Subcutaneous abdominal adipose tissue (tissue), 5 donors: ENCODE measurements at regions not wholly inside any gene's neighbourhood (a gene's known extent, or its start where the extent isn't known, plus 50 kb on each side); places are given as distances from the start of the nearest gene placed in this dataset.
"Not testable (repeated sequence)": the region's sequence is repeated elsewhere in the genome, so short reads cannot be mapped to it uniquely, and the experiment has no call there.

Experiments
- H3K27ac ChIP-seq: one replicate; pipeline ENCODE4 v1.7.0; 2013; ENCODE audit warnings: low read depth, mild to moderate bottlenecking, inconsistent platforms, low read length, moderate library complexity
- H3K27me3 ChIP-seq, 5 donors: one replicate each; pipeline ENCODE4 v1.7.0; 2013; ENCODE audit warnings: low read length in 5 of 5, inconsistent platforms in 1 of 5; ENCODE audit not compliant: control insufficient read depth in 5 of 5, insufficient read depth in 4 of 5
- H3K36me3 ChIP-seq, 5 donors: one replicate each; pipeline ENCODE4 v1.7.0; 2013; ENCODE audit warnings: low read length in 5 of 5; ENCODE audit not compliant: control insufficient read depth in 5 of 5, insufficient read depth in 5 of 5
- H3K4me1 ChIP-seq, 5 donors: one replicate each; pipeline ENCODE4 v1.7.0; 2013; ENCODE audit warnings: low read length in 5 of 5, mild to moderate bottlenecking in 3 of 5, moderate library complexity in 1 of 5; ENCODE audit not compliant: control insufficient read depth in 5 of 5, insufficient read depth in 5 of 5
- H3K4me3 ChIP-seq, 5 donors: one replicate each; pipeline ENCODE4 v1.7.0; 2013; ENCODE audit warnings: low read length in 5 of 5, low read depth in 1 of 5
- H3K9ac ChIP-seq, 5 donors: one replicate each; pipeline ENCODE4 v1.7.0; 2013; ENCODE audit warnings: low read length in 5 of 5, mild to moderate bottlenecking in 4 of 5, moderate library complexity in 3 of 5
- H3K9me3 ChIP-seq, 5 donors: one replicate each; pipeline ENCODE4 v1.7.0; 2013; ENCODE audit warnings: low read length in 5 of 5; ENCODE audit not compliant: control insufficient read depth in 5 of 5
- donor health status: healthy.
- donor health status: healthy.
- donor health status: healthy.
- donor health status: healthy.
- donor health status: healthy.

GRCh38 chr2:8500124-8501054, 181.5 kb upstream of the ID2 start:
- H3K4me3 ChIP-seq, result no peak overlapping the region
- H3K4me1 ChIP-seq, result peaks cover 0 to 23% (median 0%) of the 10 kb centered on the region in 5 donors
- H3K36me3 ChIP-seq, result no peaks in the 10 kb centered on the region
- no peak overlapping the region for H3K27ac ChIP-seq
- no peaks in the 10 kb centered on the region for H3K9me3 ChIP-seq
- no peaks in the 10 kb centered on the region for H3K27me3 ChIP-seq
- H3K9ac ChIP-seq, result no peak overlapping the region

DNA sequence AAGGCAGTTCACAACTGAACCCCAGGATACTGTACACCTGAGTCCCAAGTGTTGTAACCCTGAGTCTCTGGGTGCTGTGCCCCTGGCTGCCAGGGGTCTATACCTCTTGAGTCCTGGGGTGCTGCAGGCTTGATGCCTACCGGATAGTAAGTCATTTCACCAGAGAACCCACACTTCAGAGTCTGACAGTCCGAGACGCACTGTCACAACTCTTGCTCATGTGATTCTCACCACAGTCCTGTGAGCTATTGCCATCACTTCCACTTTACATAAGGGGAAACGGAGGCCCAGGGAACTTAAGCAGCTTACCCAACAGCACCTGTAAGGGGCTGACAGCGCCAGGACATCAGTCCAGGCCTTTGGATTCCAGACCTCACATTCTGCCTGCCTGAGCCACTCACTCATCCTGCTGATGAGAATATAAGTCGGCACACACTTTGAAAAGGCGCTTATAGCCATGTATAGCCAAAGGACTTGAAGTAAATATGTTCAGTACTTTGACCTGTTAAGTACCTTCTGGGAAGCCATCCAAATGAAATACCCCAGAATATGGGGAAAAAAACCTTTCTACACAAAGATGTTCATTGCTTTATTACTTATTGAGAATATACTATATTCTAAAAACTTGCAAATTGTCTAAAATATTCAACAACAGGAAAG, 180.7 kb upstream of the ID2 start:
- Histone ChIP-seq H3K4me3 (no peak overlapping the region), H3K36me3 (no peaks in the 10 kb centered on the region), H3K27me3 (no peaks in the 10 kb centered on the region), H3K9ac (no peak overlapping the region), H3K27ac (no peak overlapping the region), H3K9me3 (no peaks in the 10 kb centered on the region), H3K4me1 (peaks cover 0 to 15% (median 0%) of the 10 kb centered on the region in 5 donors)

DNA sequence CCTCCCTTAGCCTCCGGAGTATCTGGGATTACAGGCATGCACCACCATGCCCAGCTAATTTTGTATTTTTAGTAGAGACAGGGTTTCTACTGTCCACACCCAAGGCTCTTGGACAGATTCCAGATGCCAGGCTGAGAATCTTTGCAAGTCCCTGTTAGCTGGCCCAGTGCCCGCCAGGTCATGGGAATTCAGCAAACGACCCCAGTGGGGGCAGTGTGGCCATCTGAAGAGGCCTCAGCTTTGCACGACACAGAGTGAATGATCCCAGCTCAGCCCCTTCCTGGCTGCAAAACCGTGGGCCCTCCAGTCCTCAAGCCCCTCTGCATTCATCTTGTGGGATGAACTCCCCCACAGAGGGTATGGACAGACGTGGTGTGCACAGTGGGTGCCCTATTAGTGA, 179.5 kb upstream of the ID2 start:
- no peak overlapping the region for H3K27ac ChIP-seq
- no peaks in the 10 kb centered on the region for H3K36me3 ChIP-seq
- H3K9ac ChIP-seq, result no peak overlapping the region
- H3K9me3 ChIP-seq, result no peaks in the 10 kb centered on the region
- H3K4me3 ChIP-seq, result no peak overlapping the region
- H3K4me1 ChIP-seq, result peaks cover 0 to 7% (median 0%) of the 10 kb centered on the region in 5 donors
- no peaks in the 10 kb centered on the region for H3K27me3 ChIP-seq

DNA sequence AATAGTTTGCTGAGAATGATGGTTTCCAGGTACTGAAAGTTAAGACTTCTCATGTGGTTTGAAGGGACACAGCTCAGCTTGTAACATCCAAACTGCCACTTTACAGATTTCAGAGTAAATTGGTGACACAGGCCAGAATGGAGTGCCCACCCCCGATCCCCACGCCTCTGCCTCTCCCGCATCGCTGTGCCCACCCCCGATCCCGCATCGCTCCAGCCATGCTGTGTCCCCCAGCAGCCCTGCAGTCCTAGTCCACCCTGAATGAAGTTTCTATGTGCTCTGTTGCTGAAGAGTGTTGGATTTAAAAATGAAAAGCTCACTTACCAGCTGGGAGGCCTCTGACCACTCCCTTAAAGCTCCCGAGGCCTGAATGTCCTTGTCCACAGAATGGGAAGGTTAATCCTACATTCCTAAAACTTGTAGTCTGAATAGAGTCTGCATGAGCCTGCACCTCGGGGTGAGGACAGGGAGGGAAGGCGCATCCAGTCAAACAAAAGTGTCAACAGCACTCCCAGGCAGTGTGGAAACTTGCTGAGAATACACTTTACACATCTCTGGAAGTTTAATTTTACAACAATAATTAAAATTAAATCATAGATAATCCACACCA, 176.4 kb upstream of the ID2 start:
- no peaks in the 10 kb centered on the region for H3K27me3 ChIP-seq
- H3K36me3 ChIP-seq, result no peaks in the 10 kb centered on the region
- peaks cover 0 to 2% (median 0%) of the 10 kb centered on the region in 5 donors for H3K9me3 ChIP-seq
- H3K9ac ChIP-seq, result no peak overlapping the region
- H3K4me3 ChIP-seq, result no peak overlapping the region
- H3K27ac ChIP-seq, result no peak overlapping the region
- peaks cover 0 to 3% (median 0%) of the 10 kb centered on the region in 5 donors for H3K4me1 ChIP-seq

- Histone ChIP-seq H3K9me3 (peaks cover 0 to 3% (median 0%) of the 10 kb centered on the region in 5 donors), H3K36me3 (no peaks in the 10 kb centered on the region), H3K27ac (no peak overlapping the region), H3K27me3 (no peaks in the 10 kb centered on the region), H3K4me1 (no peaks in the 10 kb centered on the region), H3K4me3 (no peak overlapping the region), H3K9ac (no peak overlapping the region)
These were observed 175.1 kb upstream of the ID2 start for GRCh38 chr2:8506746-8507145.

DNA sequence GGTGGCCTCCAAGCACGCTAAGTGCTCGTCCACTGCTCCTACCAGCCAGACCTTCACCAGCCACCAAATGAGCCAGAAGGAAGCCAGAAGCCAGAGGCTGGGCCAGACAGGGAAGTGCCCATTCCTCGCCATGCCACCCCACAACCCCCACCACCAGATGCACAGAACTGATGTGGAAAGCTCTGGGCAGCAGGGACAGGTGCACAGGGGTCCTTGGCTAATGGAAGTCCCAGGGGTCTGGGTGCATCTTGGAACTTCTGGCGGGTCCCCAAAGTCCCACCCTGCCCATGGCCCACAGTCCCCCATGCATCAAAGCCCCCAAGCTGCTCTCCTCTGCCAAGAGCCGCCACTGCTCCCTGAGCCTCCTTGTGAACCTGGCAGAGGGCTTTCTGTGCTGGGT, 173.1 kb upstream of the ID2 start:
- Histone ChIP-seq H3K9ac (no peak overlapping the region), H3K9me3 (peaks cover 0 to 5% (median under 1%) of the 10 kb centered on the region in 5 donors), H3K36me3 (no peaks in the 10 kb centered on the region), H3K27me3 (no peaks in the 10 kb centered on the region), H3K27ac (no peak overlapping the region), H3K4me1 (no peaks in the 10 kb centered on the region), H3K4me3 (no peak overlapping the region)

GRCh38 chr2:8509621-8510020, 172.2 kb upstream of the ID2 start:
- H3K27ac ChIP-seq, result no peak overlapping the region
- no peak overlapping the region for H3K4me3 ChIP-seq
- no peaks in the 10 kb centered on the region for H3K27me3 ChIP-seq
- peaks cover 0 to 4% (median 0%) of the 10 kb centered on the region in 5 donors for H3K4me1 ChIP-seq
- no peaks in the 10 kb centered on the region for H3K36me3 ChIP-seq
- H3K9me3 ChIP-seq, result peaks cover 3 to 13% (median 7%) of the 10 kb centered on the region in 5 donors
- no peak overlapping the region for H3K9ac ChIP-seq

- H3K27me3 ChIP-seq, H3K4me1 ChIP-seq, H3K9ac ChIP-seq, H3K4me3 ChIP-seq, H3K27ac ChIP-seq, H3K36me3 ChIP-seq: not testable (repeated sequence)
- H3K9me3 ChIP-seq, result peaks cover 3 to 13% (median 7%) of the 10 kb centered on the region in 5 donors
These were observed 171.8 kb upstream of the ID2 start for GRCh38 chr2:8510055-8510454.

DNA sequence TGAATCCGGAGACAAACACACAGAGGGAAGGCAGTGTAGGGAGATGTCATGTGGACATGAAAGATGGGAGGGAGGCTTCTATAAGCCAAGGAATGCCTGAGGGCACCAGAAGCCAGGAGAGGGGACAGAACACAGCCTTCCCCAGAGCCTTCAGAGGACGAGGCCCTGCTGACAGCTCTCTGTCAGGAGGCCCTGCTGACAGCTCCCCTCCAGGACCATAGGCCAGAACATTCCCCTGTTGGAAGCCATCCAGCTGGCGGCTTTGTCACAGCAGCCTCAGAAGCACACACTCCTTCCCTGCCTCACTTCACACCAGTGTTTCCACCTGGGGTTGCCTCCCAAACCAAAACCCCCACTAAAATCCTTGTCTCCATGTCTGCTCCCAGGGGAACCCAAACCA, 171.3 kb upstream of the ID2 start:
- Histone ChIP-seq H3K9ac (no peak overlapping the region), H3K36me3 (no peaks in the 10 kb centered on the region), H3K4me1 (peaks cover 0 to 13% (median 0%) of the 10 kb centered on the region in 5 donors), H3K27me3 (no peaks in the 10 kb centered on the region), H3K4me3 (no peak overlapping the region), H3K9me3 (peaks cover 3 to 13% (median 7%) of the 10 kb centered on the region in 5 donors), H3K27ac (no peak overlapping the region)
